ENCODE measurements at regions not wholly inside any gene's neighbourhood (a gene's known extent, or its start where the extent isn't known, plus 50 kb on each side); places are given as distances from the start of the nearest gene placed in this dataset.

DNA sequence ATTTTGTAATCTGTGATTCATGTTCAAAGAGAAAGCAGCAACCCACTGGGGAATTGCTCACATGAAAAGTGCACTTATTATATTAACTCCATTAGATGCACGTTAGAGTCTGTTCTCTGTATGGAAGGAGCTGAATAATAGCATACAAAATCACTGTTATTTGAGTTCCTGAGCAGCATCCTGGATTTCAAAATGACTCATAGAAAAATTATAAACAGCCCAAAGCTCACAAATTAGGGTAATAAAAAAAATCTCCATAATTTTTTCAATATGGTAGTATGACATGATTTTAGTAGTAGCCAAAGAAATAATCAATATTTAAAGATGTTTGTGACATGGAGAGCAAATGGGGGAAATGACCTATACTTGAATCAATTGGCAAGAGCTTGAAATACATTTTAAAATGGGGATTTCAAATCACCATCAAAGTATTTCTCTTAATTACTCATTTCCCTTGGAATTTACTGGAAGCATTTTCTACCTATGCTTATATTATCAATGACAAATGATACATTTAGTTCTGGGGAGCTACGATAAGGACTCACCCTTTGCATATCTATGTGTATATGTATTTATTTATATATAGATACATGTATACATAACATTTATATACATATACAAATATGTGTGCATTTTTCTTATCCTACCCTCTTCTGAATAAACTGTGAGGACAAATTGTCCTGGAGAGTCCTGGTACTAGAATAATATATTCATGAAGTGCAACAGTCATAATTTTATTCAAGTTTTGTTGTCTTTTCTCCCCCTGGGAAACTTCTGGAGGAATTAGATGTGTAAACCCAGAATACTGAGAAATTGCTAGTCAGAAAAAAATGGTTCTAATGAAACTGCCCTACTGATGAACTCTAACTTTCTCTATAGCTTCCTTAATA, 116.3 kb downstream of the RPL22L1 start:
- TF ChIP-seq, protein P1, sequence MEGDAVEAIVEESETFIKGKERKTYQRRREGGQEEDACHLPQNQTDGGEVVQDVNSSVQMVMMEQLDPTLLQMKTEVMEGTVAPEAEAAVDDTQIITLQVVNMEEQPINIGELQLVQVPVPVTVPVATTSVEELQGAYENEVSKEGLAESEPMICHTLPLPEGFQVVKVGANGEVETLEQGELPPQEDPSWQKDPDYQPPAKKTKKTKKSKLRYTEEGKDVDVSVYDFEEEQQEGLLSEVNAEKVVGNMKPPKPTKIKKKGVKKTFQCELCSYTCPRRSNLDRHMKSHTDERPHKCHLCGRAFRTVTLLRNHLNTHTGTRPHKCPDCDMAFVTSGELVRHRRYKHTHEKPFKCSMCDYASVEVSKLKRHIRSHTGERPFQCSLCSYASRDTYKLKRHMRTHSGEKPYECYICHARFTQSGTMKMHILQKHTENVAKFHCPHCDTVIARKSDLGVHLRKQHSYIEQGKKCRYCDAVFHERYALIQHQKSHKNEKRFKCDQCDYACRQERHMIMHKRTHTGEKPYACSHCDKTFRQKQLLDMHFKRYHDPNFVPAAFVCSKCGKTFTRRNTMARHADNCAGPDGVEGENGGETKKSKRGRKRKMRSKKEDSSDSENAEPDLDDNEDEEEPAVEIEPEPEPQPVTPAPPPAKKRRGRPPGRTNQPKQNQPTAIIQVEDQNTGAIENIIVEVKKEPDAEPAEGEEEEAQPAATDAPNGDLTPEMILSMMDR (IDR thresholded peaks at IDR 0.05), result no peak
- no peak for TF ChIP-seq POLR2A (IDR thresholded peaks at IDR 0.05)

Measured in uterus (tissue), 2 donors.